GM12878 (cell line): ENCODE measurements at regions not wholly inside any gene's neighbourhood (a gene's known extent, or its start where the extent isn't known, plus 50 kb on each side); places are given as distances from the start of the nearest gene placed in this dataset.

ENCODE experiments used
- ATAC-seq: fragments of 200-7000 bp; cut with Tn5 transposase; 3 replicates; pipeline ENCODE4 v1.9.1; 2020; ENCODE audit warnings: mild to moderate bottlenecking, moderate library complexity
- BruUV-seq: library from RNA; stranded (reverse); fragments of 400-500 nt; replicated peaks from 2 replicates; lab custom pipeline; 2021; lab: Mats Ljungman, UMichigan
- CTCF ChIA-PET: fragments of 300-600 bp; sonication (Branson Sonifier 250); formaldehyde crosslinking; extraction: SDS; loops from one replicate; lab custom pipeline; 2021; ENCODE audit warnings: inconsistent platforms; lab: Yijun Ruan, JAX
- POLR2A ChIA-PET: fragments of 350-600 bp; formaldehyde crosslinking; extraction: SDS; loops from one replicate; lab custom pipeline; 2021; ENCODE audit warnings: inconsistent platforms; lab: Charles Lee
- RAD21 ChIA-PET: fragments of 300-600 bp; sonication (Branson Sonifier 250); formaldehyde crosslinking; loops from one replicate; lab custom pipeline; 2023; ENCODE audit warnings: antibody characterized with exemption; ENCODE audit not compliant: unreplicated experiment; lab: Charles Lee
- SMC1A ChIA-PET: fragments of 300-600 bp; sonication (Branson Sonifier 250); formaldehyde crosslinking; loops from one replicate; lab custom pipeline; 2023; ENCODE audit not compliant: unreplicated experiment, uncharacterized antibody; lab: Charles Lee
- DNase-seq: peaks from one replicate; pipeline ENCODE4 v3.0.0-alpha.2; 2011; ENCODE audit warnings: low read depth, low spot score
- FAIRE-seq: peaks from 3 replicates; lab custom pipeline; 2011; peaks lifted over from hg19 to GRCh38; lab: Jason Lieb, UNC
- H2AFZ ChIP-seq: 2 replicates; pipeline ENCODE4 v1.6.0; 2011; ENCODE audit warnings: low read depth, low read length, control low read depth; ENCODE audit not compliant: control insufficient read depth
- H3K27ac ChIP-seq: 2 replicates; pipeline ENCODE4 v1.5.1; 2011; ENCODE audit warnings: control low read depth; ENCODE audit not compliant: control insufficient read depth, insufficient read depth
- H3K27me3 ChIP-seq, 2 experiments: replicated peaks in 1 of 2; 2 replicates each; pipeline versions ENCODE4 v1.6.0 to v1.6.1; 2011; ENCODE audit warnings: low read length in 1 of 2; ENCODE audit not compliant: control insufficient read depth in 2 of 2, insufficient read depth in 2 of 2
- H3K36me3 ChIP-seq, 2 experiments: 2 replicates each; pipeline ENCODE4 v1.5.1; 2011; ENCODE audit warnings: low read length in 1 of 2; ENCODE audit not compliant: control insufficient read depth in 2 of 2, insufficient read depth in 2 of 2
- H3K4me1 ChIP-seq: 2 replicates; pipeline ENCODE4 v1.6.1; 2011; ENCODE audit warnings: mild to moderate bottlenecking, low read length, moderate library complexity, mixed read lengths; ENCODE audit not compliant: control insufficient read depth, insufficient read depth
- H3K4me2 ChIP-seq: 2 replicates; pipeline ENCODE4 v1.6.0; 2011; ENCODE audit warnings: control low read depth; ENCODE audit not compliant: control insufficient read depth, insufficient read depth
- H3K4me3 ChIP-seq: fragments of 200-600 bp; sonication (generic); 2 replicates; pipeline ENCODE4 v1.5.1; 2016
- H3K79me2 ChIP-seq: 2 replicates; pipeline ENCODE4 v1.6.0; 2011; ENCODE audit warnings: low read length; ENCODE audit not compliant: control insufficient read depth, insufficient read depth
- H3K9ac ChIP-seq: 2 replicates; pipeline ENCODE4 v1.8.0; 2011; ENCODE audit warnings: low read length, control low read depth, mixed read lengths; ENCODE audit not compliant: control insufficient read depth, insufficient read depth
- H3K9me3 ChIP-seq: replicated peaks from 3 replicates; pipeline ENCODE4 v1.5.1; 2011; ENCODE audit warnings: mild to moderate bottlenecking, low read length; ENCODE audit not compliant: control insufficient read depth, insufficient read depth
- H4K20me1 ChIP-seq: 2 replicates; pipeline ENCODE4 v1.6.0; 2011; ENCODE audit not compliant: control insufficient read depth, insufficient read depth
- BCLAF1 ChIP-seq: fragments of 450-650 bp; IDR thresholded peaks from 2 replicates; pipeline ENCODE4 v1.6.1; 2017; ENCODE audit warnings: antibody characterized with exemption, mild to moderate bottlenecking, moderate library complexity
- CBX3 ChIP-seq: fragments of 200-600 bp; sonication (generic); IDR thresholded peaks from 2 replicates; pipeline ENCODE4 v1.6.1; 2016; ENCODE audit warnings: low read depth, borderline replicate concordance
- FOS ChIP-seq: IDR thresholded peaks from 3 replicates; pipeline ENCODE4 v1.6.1; 2011; ENCODE audit warnings: borderline replicate concordance; ENCODE audit not compliant: insufficient read length; ENCODE audit errors: extremely low read depth
- JUND ChIP-seq: IDR thresholded peaks from 2 replicates; pipeline ENCODE4 v1.6.1; 2012; ENCODE audit warnings: low read depth, mild to moderate bottlenecking, low read length, improper control_type of control experiment, moderate library complexity
- MAX ChIP-seq: IDR thresholded peaks from 2 replicates; pipeline ENCODE4 v1.6.1; 2012; ENCODE audit warnings: low read depth, low read length, improper control_type of control experiment
- MEF2A ChIP-seq: IDR thresholded peaks from 2 replicates; pipeline ENCODE4 v1.6.1; 2011; ENCODE audit warnings: low read depth, mild to moderate bottlenecking, low read length, moderate library complexity; ENCODE audit not compliant: insufficient read depth
- MYB ChIP-seq: fragments of 150-350 bp; IDR thresholded peaks from 2 replicates; pipeline ENCODE4 v1.6.1; 2014; ENCODE audit warnings: mild to moderate bottlenecking, low read depth, low read length, borderline replicate concordance
- RBBP5 ChIP-seq: fragments of 200-600 bp; sonication (generic); conservative IDR thresholded peaks from 2 replicates; pipeline ENCODE4 v1.6.1; 2016
- ZBED1 ChIP-seq: IDR thresholded peaks from 2 replicates; pipeline ENCODE4 v1.6.1; 2016; ENCODE audit warnings: borderline replicate concordance
- ZBTB4 ChIP-seq: fragments of 450-650 bp; formaldehyde crosslinking; IDR thresholded peaks from 2 replicates; pipeline ENCODE4 v1.4.0; 2022; ENCODE audit warnings: mild to moderate bottlenecking, moderate library complexity
- ZNF384 ChIP-seq: IDR thresholded peaks from 2 replicates; pipeline ENCODE4 v1.6.1; 2012; ENCODE audit warnings: low read depth, mild to moderate bottlenecking, low read length, improper control_type of control experiment, borderline replicate concordance
- WGBS: methylation state at CpG from one replicate; pipeline ENCODE4 v1.1.6; 2016; ENCODE audit warnings: low lambda C conversion rate; ENCODE audit not compliant: insufficient replicate concordance, insufficient coverage; ENCODE audit errors: missing lambda C conversion rate; 5-methylcytosine and 5-hydroxymethylcytosine counted together
- in situ Hi-C: fragments of 300-500 bp; cut with MboI; formaldehyde crosslinking; loops from 9 replicates; pipeline ENCODE4 v1.14.3; 2018; ENCODE audit warnings: mixed read lengths
- intact Hi-C: fragments of 100-400 bp; cut with micrococcal nuclease; formaldehyde crosslinking; loops from one replicate; pipeline ENCODE4 v1.14.2; 2022; ENCODE audit not compliant: unreplicated experiment

- no TSS peak for BruUV-seq
- H2AFZ ChIP-seq, result no peak overlapping the region
- DNase-seq (no peak), FAIRE-seq (no peak), ATAC-seq (no peak)
- peaks cover 5 to 16% of the 10 kb centered on the region in 2 experiments for H3K27me3 ChIP-seq
- SMC1A ChIA-PET, result interaction anchor here (0.6 kb wide), 1 partner anchor 805 kb away, joined by 3 read pairs; no protein-coding TSS in a partner anchor
- POLR2A ChIA-PET, result interaction anchor here (0.6 kb wide), 1 partner anchor 161 kb away, joined by 4 read pairs; no protein-coding TSS in a partner anchor
- RAD21 ChIA-PET, result no interaction called here
- no peak for TF ChIP-seq ZNF384
- TF ChIP-seq BCLAF1, result no peak
- no peaks in the 10 kb centered on the region; the same call in 1 of the 2 replicates for H4K20me1 ChIP-seq
- intact Hi-C loops, result no loop called here
- CTCF ChIA-PET, result no interaction called here
- in situ Hi-C loops, result no loop called here
- H3K9me3 ChIP-seq, result no peaks in the 10 kb centered on the region
- no peaks in the 10 kb centered on the region for H3K79me2 ChIP-seq
- no peaks in the 10 kb centered on the region for H3K36me3 ChIP-seq
- H3K9ac ChIP-seq, result no peak overlapping the region
- H3K27ac ChIP-seq, result no peak overlapping the region
- no peak overlapping the region for H3K4me2 ChIP-seq
- H3K4me3 ChIP-seq, result no peak overlapping the region
- 60% methylated on average over 11 of the region's 11 CpGs for WGBS
- H3K4me1 ChIP-seq, result no peaks in the 10 kb centered on the region
Observed at GRCh38 chr6:167682125-167682524, 144.6 kb upstream of the AFDN start.

GRCh38 chr6:167682546-167683027 is 144.1 kb upstream of the AFDN start:
- Histone ChIP-seq H4K20me1 (no peaks in the 10 kb centered on the region; the same call in 1 of the 2 replicates), H3K9me3 (no peaks in the 10 kb centered on the region), H3K27me3 (peaks cover 5 to 15% of the 10 kb centered on the region in 2 experiments), H3K4me2 (no peak overlapping the region), H3K27ac (no peak overlapping the region), H3K9ac (no peak overlapping the region), H3K79me2 (no peaks in the 10 kb centered on the region), H3K36me3 (no peaks in the 10 kb centered on the region), H3K4me1 (no peaks in the 10 kb centered on the region), H2AFZ (no peak overlapping the region), H3K4me3 (no peak overlapping the region)
- DNase-seq (no peak), FAIRE-seq (no peak), ATAC-seq (no peak)
- 25% methylated on average over 3 of the region's 5 CpGs for WGBS
- ChIA-PET SMC1A (interaction anchor here (0.6 kb wide), 1 partner anchor 806 kb away, joined by 3 read pairs; no protein-coding TSS in a partner anchor), RAD21 (no interaction called here), POLR2A (interaction anchor here (0.6 kb wide), 1 partner anchor 161 kb away, joined by 4 read pairs; no protein-coding TSS in a partner anchor), CTCF (no interaction called here)
- in situ Hi-C loops, result no loop called here
- BruUV-seq, result no TSS peak
- intact Hi-C loops, result no loop called here
- TF ChIP-seq MAX, result no peak
- no peak for TF ChIP-seq RBBP5
- TF ChIP-seq JUND, result no peak
- no peak for TF ChIP-seq ZBED1
- no peak for TF ChIP-seq CBX3
- TF ChIP-seq ZBTB4 (CRISPR knock-in tag), result no peak
- no peak for TF ChIP-seq FOS
- TF ChIP-seq ZNF384, result no peak
- TF ChIP-seq MEF2A, result no peak
- TF ChIP-seq MYB, result no peak
